CD4-positive, alpha-beta T cell (primary cell): ENCODE measurements at regions not wholly inside any gene's neighbourhood (a gene's known extent, or its start where the extent isn't known, plus 50 kb on each side); places are given as distances from the start of the nearest gene placed in this dataset.

ENCODE experiments used
- ATAC-seq: fragments of 200-7000 bp; cut with Tn5 transposase; one replicate; pipeline ENCODE4 v1.10.0; 2022; ENCODE audit warnings: mild to moderate bottlenecking; ENCODE audit not compliant: poor library complexity
- CTCF ChIA-PET: fragments of 350-600 bp; sonication (Branson Sonifier 250); formaldehyde crosslinking; loops from one replicate; lab custom pipeline; 2021; ENCODE audit warnings: antibody characterized with exemption, inconsistent platforms; lab: Charles Lee
- POLR2A ChIA-PET: fragments of 350-600 bp; sonication (Branson Sonifier 250); formaldehyde crosslinking; loops from one replicate; lab custom pipeline; 2021; ENCODE audit warnings: antibody characterized with exemption, inconsistent platforms; lab: Charles Lee
- DNase-seq, 14 experiments: peaks; one replicate each; pipeline ENCODE4 v3.0.0-alpha.2; 2013 to 2020; ENCODE audit warnings: mixed read lengths in 2 of 14
- H3K27ac ChIP-seq, 2 donors: one replicate each; pipeline versions ENCODE4 v1.5.1 to v1.7.0; 2013; ENCODE audit warnings: low read length in 2 of 2, low read depth in 1 of 2, mild to moderate bottlenecking in 1 of 2
- H3K27me3 ChIP-seq, 2 experiments: 1 replicate in 1 of 2; 2 replicates in 1 of 2; pipeline versions ENCODE4 v1.6.1 to v1.7.0; 2013; ENCODE audit warnings: low read length in 2 of 2, control low read depth in 1 of 2, mild to moderate bottlenecking in 1 of 2, moderate library complexity in 1 of 2; ENCODE audit not compliant: insufficient read depth in 2 of 2, control insufficient read depth in 1 of 2
- H3K36me3 ChIP-seq: one replicate; pipeline ENCODE4 v1.6.1; 2013; ENCODE audit warnings: low read length, control low read depth; ENCODE audit not compliant: insufficient read depth
- H3K4me1 ChIP-seq: one replicate; pipeline ENCODE4 v1.6.1; 2013; ENCODE audit warnings: low read length, control low read depth; ENCODE audit not compliant: insufficient read depth
- H3K4me3 ChIP-seq: one replicate; pipeline ENCODE4 v1.5.1; 2013; ENCODE audit warnings: mild to moderate bottlenecking, low read length, moderate library complexity
- H3K9me3 ChIP-seq, 2 experiments: 1 replicate in 1 of 2; 2 replicates in 1 of 2; pipeline versions ENCODE4 v1.6.1 to v1.7.0; 2013; ENCODE audit warnings: low read length in 2 of 2, mild to moderate bottlenecking in 2 of 2, control low read depth in 1 of 2, moderate library complexity in 1 of 2; ENCODE audit not compliant: control insufficient read depth in 1 of 2, insufficient read depth in 1 of 2
- H3K27ac Mint-ChIP-seq: one replicate; pipeline ENCODE4 v1.8.0; 2020; ENCODE audit warnings: mixed read lengths
- H3K27me3 Mint-ChIP-seq: one replicate; pipeline ENCODE4 v1.8.0; 2021; ENCODE audit warnings: mixed read lengths
- H3K36me3 Mint-ChIP-seq: one replicate; pipeline ENCODE4 v1.8.0; 2021; ENCODE audit warnings: low read depth, mixed read lengths
- H3K4me1 Mint-ChIP-seq: one replicate; pipeline ENCODE4 v1.8.0; 2021; ENCODE audit warnings: low read depth, mixed read lengths
- H3K4me3 Mint-ChIP-seq: one replicate; pipeline ENCODE4 v1.8.0; 2020; ENCODE audit warnings: mild to moderate bottlenecking, mixed read lengths
- H3K9me3 Mint-ChIP-seq: one replicate; pipeline ENCODE4 v1.8.0; 2020; ENCODE audit warnings: mixed read lengths
- intact Hi-C, 2 experiments: fragments of 100-400 bp; cut with DNase I in 1 of 2; cut with micrococcal nuclease in 1 of 2; formaldehyde crosslinking; loops; one replicate each; pipeline versions ENCODE4 v1.15.1 to v1.9.0; 2023 to 2025; cut with DNase I, micrococcal nuclease
- TF ChIP-seq, protein P1 (sequence below): fragments of 200-600 bp; IDR thresholded peaks from one replicate; pipeline ENCODE4 v1.8.0; 2022; ENCODE audit warnings: antibody characterized with exemption, mild to moderate bottlenecking

DNA sequence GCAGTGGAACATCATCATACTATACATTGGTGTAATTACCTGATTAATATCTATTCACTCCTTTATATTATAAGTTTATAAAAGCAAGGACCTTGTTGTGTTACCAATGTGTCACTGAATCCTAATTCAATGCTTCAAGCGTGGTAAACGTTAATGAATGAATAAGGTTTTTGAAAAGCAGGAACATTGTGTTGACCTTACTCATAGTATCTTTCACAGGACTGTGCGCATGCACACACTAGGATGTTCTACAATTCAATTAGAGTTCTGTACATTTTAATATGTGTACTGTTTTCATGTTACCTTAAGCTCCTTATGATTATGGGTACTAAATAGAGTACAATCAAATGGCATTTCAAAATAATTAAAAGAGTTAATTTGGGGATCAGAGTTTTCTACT lies 578.5 kb downstream of the BMP2 start:
- DNase-seq: no peak
- Histone ChIP-seq H3K4me1 (no peaks in the 10 kb centered on the region), H3K36me3 (no peaks in the 10 kb centered on the region), H3K9me3 (no peaks in the 10 kb centered on the region), H3K27ac (no peak overlapping the region), H3K4me3 (no peak overlapping the region), H3K27me3 (no peaks in the 10 kb centered on the region)
- CTCF ChIA-PET: no interaction called here
- H3K4me3 Mint-ChIP-seq: no peak overlapping the region
- H3K27me3 Mint-ChIP-seq: no peaks in the 10 kb centered on the region
- TF ChIP-seq, protein P1, sequence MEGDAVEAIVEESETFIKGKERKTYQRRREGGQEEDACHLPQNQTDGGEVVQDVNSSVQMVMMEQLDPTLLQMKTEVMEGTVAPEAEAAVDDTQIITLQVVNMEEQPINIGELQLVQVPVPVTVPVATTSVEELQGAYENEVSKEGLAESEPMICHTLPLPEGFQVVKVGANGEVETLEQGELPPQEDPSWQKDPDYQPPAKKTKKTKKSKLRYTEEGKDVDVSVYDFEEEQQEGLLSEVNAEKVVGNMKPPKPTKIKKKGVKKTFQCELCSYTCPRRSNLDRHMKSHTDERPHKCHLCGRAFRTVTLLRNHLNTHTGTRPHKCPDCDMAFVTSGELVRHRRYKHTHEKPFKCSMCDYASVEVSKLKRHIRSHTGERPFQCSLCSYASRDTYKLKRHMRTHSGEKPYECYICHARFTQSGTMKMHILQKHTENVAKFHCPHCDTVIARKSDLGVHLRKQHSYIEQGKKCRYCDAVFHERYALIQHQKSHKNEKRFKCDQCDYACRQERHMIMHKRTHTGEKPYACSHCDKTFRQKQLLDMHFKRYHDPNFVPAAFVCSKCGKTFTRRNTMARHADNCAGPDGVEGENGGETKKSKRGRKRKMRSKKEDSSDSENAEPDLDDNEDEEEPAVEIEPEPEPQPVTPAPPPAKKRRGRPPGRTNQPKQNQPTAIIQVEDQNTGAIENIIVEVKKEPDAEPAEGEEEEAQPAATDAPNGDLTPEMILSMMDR: no peak
- ATAC-seq: no peak
- intact Hi-C loops: no loop called here
- peaks cover 5% of the 10 kb centered on the region for H3K9me3 Mint-ChIP-seq
- POLR2A ChIA-PET: no interaction called here
- H3K27ac Mint-ChIP-seq: no peak overlapping the region
- no peaks in the 10 kb centered on the region for H3K36me3 Mint-ChIP-seq
- H3K4me1 Mint-ChIP-seq: no peaks in the 10 kb centered on the region

DNA sequence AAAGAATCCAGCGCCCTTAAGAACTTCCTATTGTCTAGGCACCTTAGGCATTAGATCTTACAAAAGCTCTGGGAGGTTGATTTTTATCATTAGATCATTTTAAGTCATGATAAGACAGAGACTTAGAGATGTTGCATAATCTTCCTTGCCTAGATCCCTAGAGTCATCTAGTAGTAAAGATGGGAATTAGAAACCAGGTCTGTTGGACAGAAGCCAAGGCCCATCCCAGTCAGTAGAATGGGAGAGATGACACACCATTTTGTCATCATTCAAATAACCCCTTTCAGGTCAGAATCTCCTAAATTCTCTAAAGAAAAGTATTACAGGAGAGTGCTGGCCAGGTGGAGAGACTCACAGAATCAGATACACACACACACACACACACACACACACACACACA lies 579.1 kb downstream of the BMP2 start:
- TF ChIP-seq, protein P1: no peak
- no peaks in the 10 kb centered on the region for H3K27me3 Mint-ChIP-seq

DNA sequence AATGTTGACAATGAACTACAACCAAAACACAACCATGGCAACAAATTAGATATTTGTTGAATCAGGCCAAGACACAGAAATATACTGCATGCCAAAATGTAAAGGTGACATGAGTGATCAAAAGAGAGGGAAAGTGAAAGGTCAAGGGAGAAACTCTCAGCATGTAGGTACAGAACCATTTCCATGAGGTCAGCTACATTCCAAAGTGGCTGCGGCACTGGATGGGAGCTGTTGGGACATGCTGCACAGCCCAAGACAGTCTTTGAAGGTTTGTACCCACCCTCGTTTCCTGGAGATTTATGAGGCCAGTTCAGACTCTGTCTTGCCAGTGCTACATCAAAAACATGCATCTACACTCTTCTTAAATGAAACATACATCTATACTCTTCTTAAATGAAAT lies 579.9 kb downstream of the BMP2 start:
- no peaks in the 10 kb centered on the region for H3K36me3 Mint-ChIP-seq
- TF ChIP-seq, protein P1: no peak
- CTCF ChIA-PET: no interaction called here

More for the DNA sequence above, 579.1 kb downstream of the BMP2 start:
- H3K36me3 Mint-ChIP-seq: no peaks in the 10 kb centered on the region
- H3K27ac Mint-ChIP-seq: no peak overlapping the region
- no peak overlapping the region for H3K4me3 Mint-ChIP-seq
- Histone ChIP-seq H3K4me1 (no peaks in the 10 kb centered on the region), H3K9me3 (no peaks in the 10 kb centered on the region), H3K36me3 (no peaks in the 10 kb centered on the region), H3K27ac (no peak overlapping the region), H3K27me3 (no peaks in the 10 kb centered on the region), H3K4me3 (no peak overlapping the region)
- no peaks in the 10 kb centered on the region for H3K4me1 Mint-ChIP-seq
- intact Hi-C loops: no loop called here
- no peak for DNase-seq
- ATAC-seq: no peak
- POLR2A ChIA-PET: no interaction called here
- CTCF ChIA-PET: no interaction called here
- peaks cover 5% of the 10 kb centered on the region for H3K9me3 Mint-ChIP-seq

More for the DNA sequence above, 579.9 kb downstream of the BMP2 start:
- intact Hi-C loops: no loop called here
- Histone ChIP-seq H3K4me1 (no peaks in the 10 kb centered on the region), H3K27ac (no peak overlapping the region), H3K27me3 (no peaks in the 10 kb centered on the region), H3K9me3 (no peaks in the 10 kb centered on the region), H3K36me3 (no peaks in the 10 kb centered on the region), H3K4me3 (no peak overlapping the region)
- no peak for ATAC-seq
- no peaks in the 10 kb centered on the region for H3K27me3 Mint-ChIP-seq
- DNase-seq: no peak
- H3K9me3 Mint-ChIP-seq: peaks cover 5% of the 10 kb centered on the region
- no peaks in the 10 kb centered on the region for H3K4me1 Mint-ChIP-seq
- H3K4me3 Mint-ChIP-seq: no peak overlapping the region
- H3K27ac Mint-ChIP-seq: no peak overlapping the region
- POLR2A ChIA-PET: no interaction called here
